ENCODE measurements at regions not wholly inside any gene's neighbourhood (a gene's known extent, or its start where the extent isn't known, plus 50 kb on each side); places are given as distances from the start of the nearest gene placed in this dataset.

- H3K27ac ChIP-seq (ENCODE audit: low read length) = no peak overlapping the region
- no peaks in the 10 kb centered on the region for H4K20me1 ChIP-seq (ENCODE audit: low read length)
- ATAC-seq (no peak), DNase-seq (no peak)
- no peak overlapping the region for H3K9ac ChIP-seq (ENCODE audit: low read length)
- H3K4me1 ChIP-seq (ENCODE audit: insufficient read depth, low read length) = no peaks in the 10 kb centered on the region
- no peak for TF ChIP-seq EZH2phosphoT487 (IDR thresholded peaks at IDR 0.05; ENCODE audit: borderline replicate concordance, low read length)
- no peak for TF ChIP-seq CTCF (conservative IDR thresholded peaks at IDR 0.05; ENCODE audit: low read depth, low read length)
- no peak for TF ChIP-seq EZH2 (IDR thresholded peaks at IDR 0.05; ENCODE audit: low read length, unreplicated experiment)
- no peaks in the 10 kb centered on the region for H3K79me2 ChIP-seq (ENCODE audit: low read length)
- H3K27me3 ChIP-seq (ENCODE audit: low read length) = no peaks in the 10 kb centered on the region
- POLR2A ChIA-PET (ENCODE audit: unreplicated experiment) = no interaction called here
- no peaks in the 10 kb centered on the region for H3K9me3 ChIP-seq (ENCODE audit: low read length)
- BruUV-seq (replicated peaks) = no TSS peak
- no peak overlapping the region for H3K4me3 ChIP-seq (ENCODE audit: low read length)
- H3F3A ChIP-seq (ENCODE audit: low read length, unreplicated experiment) = no peaks in the 10 kb centered on the region
- no peaks in the 10 kb centered on the region for H3K9me2 ChIP-seq (replicated peaks; ENCODE audit: low read length)
- intact Hi-C loops (cut with micrococcal nuclease) = no loop called here
- H3K4me2 ChIP-seq (ENCODE audit: low read length) = no peak overlapping the region
- H2AFZ ChIP-seq (ENCODE audit: low read length) = no peak overlapping the region
- CTCF ChIA-PET = no interaction called here
- H3K36me3 ChIP-seq (ENCODE audit: low read depth, low read length) = no peaks in the 10 kb centered on the region
Observed at GRCh38 chrX:114267142-114267541, 316.7 kb upstream of the HTR2C start.

- Histone ChIP-seq H3K4me3 (ENCODE audit: low read length) (no peak overlapping the region), H3K4me2 (ENCODE audit: low read length) (no peak overlapping the region), H3K27ac (ENCODE audit: low read length) (no peak overlapping the region), H3K79me2 (ENCODE audit: low read length) (no peaks in the 10 kb centered on the region), H2AFZ (ENCODE audit: low read length) (no peak overlapping the region), H4K20me1 (ENCODE audit: low read length) (no peaks in the 10 kb centered on the region), H3K9me2 (replicated peaks; ENCODE audit: low read length) (no peaks in the 10 kb centered on the region), H3K27me3 (ENCODE audit: low read length) (no peaks in the 10 kb centered on the region), H3K9me3 (ENCODE audit: low read length) (no peaks in the 10 kb centered on the region), H3K4me1 (ENCODE audit: insufficient read depth, low read length) (no peaks in the 10 kb centered on the region), H3K9ac (ENCODE audit: low read length) (no peak overlapping the region), H3K36me3 (ENCODE audit: low read depth, low read length) (no peaks in the 10 kb centered on the region), H3F3A (ENCODE audit: low read length, unreplicated experiment) (no peaks in the 10 kb centered on the region)
- POLR2A ChIA-PET (ENCODE audit: unreplicated experiment) = no interaction called here
- no peak for DNase-seq
- intact Hi-C loops (cut with micrococcal nuclease) = no loop called here
- no peak for ATAC-seq
- CTCF ChIA-PET = no interaction called here
- no TSS peak for BruUV-seq (replicated peaks)
- no peak for TF ChIP-seq EZH2phosphoT487 (IDR thresholded peaks at IDR 0.05; ENCODE audit: borderline replicate concordance, low read length)
- TF ChIP-seq CTCF (conservative IDR thresholded peaks at IDR 0.05; ENCODE audit: low read depth, low read length) = no peak
- TF ChIP-seq EZH2 (IDR thresholded peaks at IDR 0.05; ENCODE audit: low read length, unreplicated experiment) = no peak
Observed at GRCh38 chrX:114252186-114252585, 331.7 kb upstream of the HTR2C start.

GRCh38 chrX:114251575-114251974, 332.3 kb upstream of the HTR2C start:
- H3K4me3 ChIP-seq (ENCODE audit: low read length) = no peak overlapping the region
- no peak overlapping the region for H3K4me2 ChIP-seq (ENCODE audit: low read length)
- no peaks in the 10 kb centered on the region for H3F3A ChIP-seq (ENCODE audit: low read length, unreplicated experiment)
- no TSS peak for BruUV-seq (replicated peaks)
- TF ChIP-seq EZH2phosphoT487 (IDR thresholded peaks at IDR 0.05; ENCODE audit: borderline replicate concordance, low read length) = no peak
- TF ChIP-seq EZH2 (IDR thresholded peaks at IDR 0.05; ENCODE audit: low read length, unreplicated experiment) = no peak
- no peak for TF ChIP-seq CTCF (conservative IDR thresholded peaks at IDR 0.05; ENCODE audit: low read depth, low read length)
- no peaks in the 10 kb centered on the region for H3K9me3 ChIP-seq (ENCODE audit: low read length)
- H3K9ac ChIP-seq (ENCODE audit: low read length) = no peak overlapping the region
- ATAC-seq (no peak), DNase-seq (no peak)
- H3K9me2 ChIP-seq (replicated peaks; ENCODE audit: low read length) = no peaks in the 10 kb centered on the region
- H2AFZ ChIP-seq (ENCODE audit: low read length) = no peak overlapping the region
- H3K27ac ChIP-seq (ENCODE audit: low read length) = no peak overlapping the region
- no peaks in the 10 kb centered on the region for H3K36me3 ChIP-seq (ENCODE audit: low read depth, low read length)
- intact Hi-C loops (cut with micrococcal nuclease) = no loop called here
- no peaks in the 10 kb centered on the region for H3K27me3 ChIP-seq (ENCODE audit: low read length)
- H3K4me1 ChIP-seq (ENCODE audit: insufficient read depth, low read length) = no peaks in the 10 kb centered on the region
- CTCF ChIA-PET = no interaction called here
- POLR2A ChIA-PET (ENCODE audit: unreplicated experiment) = no interaction called here
- no peaks in the 10 kb centered on the region for H4K20me1 ChIP-seq (ENCODE audit: low read length)
- H3K79me2 ChIP-seq (ENCODE audit: low read length) = no peaks in the 10 kb centered on the region
